ENCODE measurements at regions not wholly inside any gene's neighbourhood (a gene's known extent, or its start where the extent isn't known, plus 50 kb on each side); places are given as distances from the start of the nearest gene placed in this dataset.

DNA sequence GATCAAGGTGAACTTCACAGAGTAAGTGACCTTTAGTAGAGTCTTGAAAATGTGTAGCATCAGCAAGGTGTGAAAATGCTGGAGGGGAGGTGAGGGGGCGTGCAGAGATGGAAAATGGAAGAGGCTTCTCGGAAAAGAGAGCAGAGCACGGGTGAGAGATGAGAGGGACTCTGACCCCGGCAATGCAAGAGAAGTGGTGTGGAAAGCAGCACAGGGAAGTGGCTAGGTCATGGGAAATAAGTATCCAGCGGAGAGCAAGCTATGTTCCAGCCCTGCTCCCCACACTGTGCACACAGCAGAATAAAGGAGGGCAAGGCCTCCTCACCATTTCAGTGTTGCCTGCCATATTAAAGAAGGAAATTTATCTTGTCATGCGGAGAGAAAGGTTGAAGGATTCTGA is 241.7 kb upstream of the DOK6 start:
- Histone ChIP-seq H3K9me3 (ENCODE audit: control insufficient read depth, insufficient read depth, low read depth, low read length) (no peaks in the 10 kb centered on the region), H3K4me3 (ENCODE audit: low read depth, low read length) (no peak overlapping the region), H3K36me3 (ENCODE audit: control insufficient read depth in 2 of 2, insufficient read depth in 1 of 2, low read length in 2 of 2) (no peaks in the 10 kb centered on the region), H3K27ac (ENCODE audit: extremely low read depth, low read depth, low read length) (no peak overlapping the region), H3K4me1 (ENCODE audit: control insufficient read depth, insufficient read depth, low read length) (no peaks in the 10 kb centered on the region)
- ChIA-PET CTCF (interaction anchor here (0.6 kb wide), 1 partner anchor 40 kb away, joined by 3 read pairs; no protein-coding TSS in a partner anchor), POLR2A (no interaction called here)
- no peak for TF ChIP-seq ZNF354C (tag by site-specific recombination; IDR thresholded peaks at IDR 0.05; ENCODE audit: borderline replicate concordance, low read depth)
- TF ChIP-seq ZNF837 (tag by site-specific recombination; IDR thresholded peaks at IDR 0.05), result no peak
- no peak for TF ChIP-seq SP2 (tag by site-specific recombination; IDR thresholded peaks at IDR 0.05)
- no peak for TF ChIP-seq ZNF664 (tag by site-specific recombination; IDR thresholded peaks at IDR 0.05)
- TF ChIP-seq ZNF510 (tag by site-specific recombination; IDR thresholded peaks at IDR 0.05; ENCODE audit: insufficient replicate concordance), result no peak
- TF ChIP-seq IKZF3 (tag by site-specific recombination; IDR thresholded peaks at IDR 0.05), result no peak
- TF ChIP-seq, protein P1, sequence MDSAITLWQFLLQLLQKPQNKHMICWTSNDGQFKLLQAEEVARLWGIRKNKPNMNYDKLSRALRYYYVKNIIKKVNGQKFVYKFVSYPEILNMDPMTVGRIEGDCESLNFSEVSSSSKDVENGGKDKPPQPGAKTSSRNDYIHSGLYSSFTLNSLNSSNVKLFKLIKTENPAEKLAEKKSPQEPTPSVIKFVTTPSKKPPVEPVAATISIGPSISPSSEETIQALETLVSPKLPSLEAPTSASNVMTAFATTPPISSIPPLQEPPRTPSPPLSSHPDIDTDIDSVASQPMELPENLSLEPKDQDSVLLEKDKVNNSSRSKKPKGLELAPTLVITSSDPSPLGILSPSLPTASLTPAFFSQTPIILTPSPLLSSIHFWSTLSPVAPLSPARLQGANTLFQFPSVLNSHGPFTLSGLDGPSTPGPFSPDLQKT (IDR thresholded peaks at IDR 0.05; ENCODE audit: borderline replicate concordance, low read depth, low read length), result no peak

GRCh38 chr18:69161383-69162028 is 239.2 kb upstream of the DOK6 start:
- H3K4me1 ChIP-seq (ENCODE audit: control insufficient read depth, insufficient read depth, low read length), result no peaks in the 10 kb centered on the region
- ChIA-PET CTCF (no interaction called here), POLR2A (no interaction called here)
- H3K27ac ChIP-seq (ENCODE audit: extremely low read depth, low read depth, low read length), result no peak overlapping the region
- H3K36me3 ChIP-seq (ENCODE audit: control insufficient read depth in 2 of 2, insufficient read depth in 1 of 2, low read length in 2 of 2), result no peaks in the 10 kb centered on the region
- H3K4me3 ChIP-seq (ENCODE audit: low read depth, low read length), result no peak overlapping the region
- no peaks in the 10 kb centered on the region for H3K9me3 ChIP-seq (ENCODE audit: control insufficient read depth, insufficient read depth, low read depth, low read length)
- TF ChIP-seq ZNF791 (tag by site-specific recombination; IDR thresholded peaks at IDR 0.05) (no peak), ZXDB (tag by site-specific recombination; IDR thresholded peaks at IDR 0.05) (no peak), ZNF426 (tag by site-specific recombination; IDR thresholded peaks at IDR 0.05) (no peak), ZNF830 (tag by site-specific recombination; IDR thresholded peaks at IDR 0.05; ENCODE audit: low read depth) (no peak), ZNF518A (tag by site-specific recombination; conservative IDR thresholded peaks at IDR 0.05; ENCODE audit: low read depth) (no peak), ZNF366 (tag by site-specific recombination; conservative IDR thresholded peaks at IDR 0.05) (no peak), GLIS1 (tag by site-specific recombination; IDR thresholded peaks at IDR 0.05) (no peak), ZNF292 (tag by site-specific recombination; IDR thresholded peaks at IDR 0.05; ENCODE audit: borderline replicate concordance, low read depth) (no peak), TRIM28 (IDR thresholded peaks at IDR 0.05; ENCODE audit: borderline replicate concordance, low read length) (no peak), ZNF114 (tag by site-specific recombination; IDR thresholded peaks at IDR 0.05) (no peak), KLF9 (tag by site-specific recombination; IDR thresholded peaks at IDR 0.05; ENCODE audit: low read depth) (no peak), ZBTB20 (tag by site-specific recombination; IDR thresholded peaks at IDR 0.05) (no peak), ZNF596 (tag by site-specific recombination; IDR thresholded peaks at IDR 0.05) (no peak), ZFHX2 (tag by site-specific recombination; conservative IDR thresholded peaks at IDR 0.05) (no peak), TSHZ1 (tag by site-specific recombination; IDR thresholded peaks at IDR 0.05; ENCODE audit: borderline replicate concordance) (no peak), SCRT1 (tag by site-specific recombination; IDR thresholded peaks at IDR 0.05; ENCODE audit: borderline replicate concordance) (no peak), ZNF248 (tag by site-specific recombination; IDR thresholded peaks at IDR 0.05) (no peak)
- TF ChIP-seq, protein P2, sequence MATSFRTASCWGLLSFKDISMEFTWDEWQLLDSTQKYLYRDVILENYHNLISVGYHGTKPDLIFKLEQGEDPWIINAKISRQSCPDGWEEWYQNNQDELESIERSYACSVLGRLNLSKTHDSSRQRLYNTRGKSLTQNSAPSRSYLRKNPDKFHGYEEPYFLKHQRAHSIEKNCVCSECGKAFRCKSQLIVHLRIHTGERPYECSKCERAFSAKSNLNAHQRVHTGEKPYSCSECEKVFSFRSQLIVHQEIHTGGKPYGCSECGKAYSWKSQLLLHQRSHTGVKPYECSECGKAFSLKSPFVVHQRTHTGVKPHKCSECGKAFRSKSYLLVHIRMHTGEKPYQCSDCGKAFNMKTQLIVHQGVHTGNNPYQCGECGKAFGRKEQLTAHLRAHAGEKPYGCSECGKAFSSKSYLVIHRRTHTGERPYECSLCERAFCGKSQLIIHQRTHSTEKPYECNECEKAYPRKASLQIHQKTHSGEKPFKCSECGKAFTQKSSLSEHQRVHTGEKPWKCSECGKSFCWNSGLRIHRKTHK (tag by site-specific recombination; IDR thresholded peaks at IDR 0.05), result no peak
